Activated naive CD4-positive, alpha-beta T cell treated with anti-CD3 and anti-CD28 coated beads, Interleukin-2, amount 10 ng/mL, durations not matched to agents 7 days and 5 days (primary cell): ENCODE measurements at regions not wholly inside any gene's neighbourhood (a gene's known extent, or its start where the extent isn't known, plus 50 kb on each side); places are given as distances from the start of the nearest gene placed in this dataset.
"Not testable (repeated sequence)": the region's sequence is repeated elsewhere in the genome, so short reads cannot be mapped to it uniquely, and the experiment has no call there.

ENCODE experiments used
- CTCF ChIA-PET: fragments of 350-600 bp; sonication (Branson Sonifier 250); formaldehyde crosslinking; loops from one replicate; lab custom pipeline; 2021; ENCODE audit warnings: antibody characterized with exemption; lab: Charles Lee
- DNase-seq: peaks from one replicate; pipeline ENCODE4 v3.0.0-alpha.2; 2020
- H3K27ac Mint-ChIP-seq: one replicate; pipeline ENCODE4 v1.8.0; 2021; ENCODE audit warnings: mild to moderate bottlenecking, moderate library complexity, mixed read lengths
- H3K27me3 Mint-ChIP-seq: one replicate; pipeline ENCODE4 v1.8.0; 2021; ENCODE audit warnings: mild to moderate bottlenecking, mixed read lengths
- H3K36me3 Mint-ChIP-seq: one replicate; pipeline ENCODE4 v1.8.0; 2021; ENCODE audit warnings: mixed read lengths
- H3K4me1 Mint-ChIP-seq: one replicate; pipeline ENCODE4 v1.8.0; 2021; ENCODE audit warnings: mixed read lengths
- H3K4me3 Mint-ChIP-seq: one replicate; pipeline ENCODE4 v1.8.0; 2021; ENCODE audit warnings: mild to moderate bottlenecking, moderate library complexity, mixed read lengths
- H3K9me3 Mint-ChIP-seq: one replicate; pipeline ENCODE4 v1.8.0; 2021; ENCODE audit warnings: mixed read lengths

GRCh38 chr3:98644168-98644567 lies 50.8 kb upstream of the CPOX start:
- Mint-ChIP-seq H3K9me3 (no peaks in the 10 kb centered on the region), H3K4me3 (no peak overlapping the region), H3K36me3 (no peaks in the 10 kb centered on the region), H3K27me3 (peaks cover 15% of the 10 kb centered on the region), H3K27ac (no peak overlapping the region), H3K4me1 (no peaks in the 10 kb centered on the region)
- DNase-seq, result no peak
- CTCF ChIA-PET, result interaction anchor here (1.1 kb wide), 1 partner anchor 41 kb away, joined by 3 read pairs; no protein-coding TSS in a partner anchor

GRCh38 chr3:98645039-98645438 lies 51.6 kb upstream of the CPOX start:
- no peak overlapping the region for H3K27ac Mint-ChIP-seq
- CTCF ChIA-PET, result no interaction called here

GRCh38 chr3:98646680-98647079 lies 53.3 kb upstream of the CPOX start:
- DNase-seq, result no peak
- Mint-ChIP-seq H3K9me3 (no peaks in the 10 kb centered on the region), H3K4me1 (peaks cover 6% of the 10 kb centered on the region), H3K27ac (no peak overlapping the region), H3K27me3 (peaks cover 9% of the 10 kb centered on the region), H3K4me3 (no peak overlapping the region), H3K36me3 (no peaks in the 10 kb centered on the region)
- CTCF ChIA-PET, result no interaction called here

More at GRCh38 chr3:98645039-98645438, 51.6 kb upstream of the CPOX start:
- no peaks in the 10 kb centered on the region for H3K36me3 Mint-ChIP-seq
- no peak overlapping the region for H3K4me3 Mint-ChIP-seq
- peaks cover 13% of the 10 kb centered on the region for H3K27me3 Mint-ChIP-seq
- no peaks in the 10 kb centered on the region for H3K9me3 Mint-ChIP-seq
- H3K4me1 Mint-ChIP-seq, result no peaks in the 10 kb centered on the region
- DNase-seq, result no peak

- Mint-ChIP-seq H3K4me1 (peaks cover 9% of the 10 kb centered on the region), H3K27me3 (peaks cover 9% of the 10 kb centered on the region), H3K4me3 (no peak overlapping the region), H3K36me3 (no peaks in the 10 kb centered on the region), H3K9me3 (no peaks in the 10 kb centered on the region), H3K27ac (no peak overlapping the region)
- no peak for DNase-seq
- CTCF ChIA-PET, result no interaction called here
These were observed 53.8 kb upstream of the CPOX start for GRCh38 chr3:98647197-98647596.

- no peaks in the 10 kb centered on the region for H3K9me3 Mint-ChIP-seq
- no peak overlapping the region for H3K27ac Mint-ChIP-seq
- H3K4me1 Mint-ChIP-seq, result peaks cover 9% of the 10 kb centered on the region
- CTCF ChIA-PET, result interaction anchor here (0.6 kb wide), 1 partner anchor 9 kb away, joined by 3 read pairs; no protein-coding TSS in a partner anchor
- H3K4me3 Mint-ChIP-seq, result no peak overlapping the region
- H3K27me3 Mint-ChIP-seq, result peaks cover 4% of the 10 kb centered on the region
- DNase-seq, result no peak
- no peaks in the 10 kb centered on the region for H3K36me3 Mint-ChIP-seq
These were observed 57.8 kb upstream of the CPOX start for GRCh38 chr3:98650971-98651779.

GRCh38 chr3:98651780-98652077 lies 58.3 kb upstream of the CPOX start:
- H3K27ac Mint-ChIP-seq, result no peak overlapping the region
- no peaks in the 10 kb centered on the region for H3K9me3 Mint-ChIP-seq
- H3K36me3 Mint-ChIP-seq, result no peaks in the 10 kb centered on the region
- H3K4me3 Mint-ChIP-seq, result no peak overlapping the region
- CTCF ChIA-PET, result no interaction called here
- H3K4me1 Mint-ChIP-seq, result peaks cover 9% of the 10 kb centered on the region
- no peak for DNase-seq
- H3K27me3 Mint-ChIP-seq, result peaks cover 4% of the 10 kb centered on the region

GRCh38 chr3:98655666-98656065 lies 62.3 kb upstream of the CPOX start:
- H3K4me1 Mint-ChIP-seq, result peaks cover 11% of the 10 kb centered on the region
- H3K27me3 Mint-ChIP-seq, result peaks cover 18% of the 10 kb centered on the region
- H3K9me3 Mint-ChIP-seq, result no peaks in the 10 kb centered on the region
- no peak overlapping the region for H3K4me3 Mint-ChIP-seq
- DNase-seq, result no peak
- no peak overlapping the region for H3K27ac Mint-ChIP-seq
- no peaks in the 10 kb centered on the region for H3K36me3 Mint-ChIP-seq
- CTCF ChIA-PET, result no interaction called here

- Mint-ChIP-seq H3K4me3 (no peak overlapping the region), H3K4me1 (peaks cover 2% of the 10 kb centered on the region), H3K36me3 (no peaks in the 10 kb centered on the region), H3K9me3 (no peaks in the 10 kb centered on the region), H3K27ac (no peak overlapping the region), H3K27me3 (peaks cover 18% of the 10 kb centered on the region)
- peak; percentile 67 for DNase-seq
- CTCF ChIA-PET, result interaction anchor here (0.7 to 2.0 kb wide), 11 partner anchors 16 to 619 kb away, joined by 3 to 19 read pairs (median 4); no protein-coding TSS in a partner anchor
These were observed 64.0 kb upstream of the CPOX start for GRCh38 chr3:98657457-98657856.

- Mint-ChIP-seq H3K4me3 (no peak overlapping the region), H3K4me1 (no peaks in the 10 kb centered on the region), H3K36me3 (no peaks in the 10 kb centered on the region), H3K27ac (no peak overlapping the region), H3K9me3 (no peaks in the 10 kb centered on the region), H3K27me3 (peaks cover 15% of the 10 kb centered on the region)
- no peak for DNase-seq
- CTCF ChIA-PET, result interaction anchor here (1.4 kb wide), 1 partner anchor 60 kb away, joined by 5 read pairs; no protein-coding TSS in a partner anchor
These were observed 69.3 kb upstream of the CPOX start for GRCh38 chr3:98662699-98663098.

- Mint-ChIP-seq H3K9me3 (no peaks in the 10 kb centered on the region), H3K27ac (no peak overlapping the region), H3K27me3 (peaks cover 4% of the 10 kb centered on the region), H3K4me1 (no peaks in the 10 kb centered on the region), H3K4me3 (no peak overlapping the region), H3K36me3 (no peaks in the 10 kb centered on the region)
- CTCF ChIA-PET, result no interaction called here
- no peak for DNase-seq
These were observed 76.6 kb upstream of the CPOX start for GRCh38 chr3:98670020-98670419.

GRCh38 chr3:98679986-98680385 lies 83.2 kb upstream of the ST3GAL6 start:
- Mint-ChIP-seq H3K4me3 (no peak overlapping the region), H3K27ac (no peak overlapping the region), H3K27me3 (no peaks in the 10 kb centered on the region), H3K4me1 (no peaks in the 10 kb centered on the region), H3K36me3 (no peaks in the 10 kb centered on the region), H3K9me3 (no peaks in the 10 kb centered on the region)
- CTCF ChIA-PET, result no interaction called here
- no peak for DNase-seq

- no peak overlapping the region for H3K4me3 Mint-ChIP-seq
- DNase-seq, result no peak
- no peaks in the 10 kb centered on the region for H3K9me3 Mint-ChIP-seq
- H3K27ac Mint-ChIP-seq, result no peak overlapping the region
- H3K27me3 Mint-ChIP-seq, result no peaks in the 10 kb centered on the region
- H3K4me1 Mint-ChIP-seq, result no peaks in the 10 kb centered on the region
- CTCF ChIA-PET, result no interaction called here
- H3K36me3 Mint-ChIP-seq, result no peaks in the 10 kb centered on the region
These were observed 82.4 kb upstream of the ST3GAL6 start for GRCh38 chr3:98680723-98681122.

GRCh38 chr3:98681486-98681885 lies 81.7 kb upstream of the ST3GAL6 start:
- Mint-ChIP-seq H3K4me3 (no peak overlapping the region), H3K27me3 (no peaks in the 10 kb centered on the region), H3K36me3 (no peaks in the 10 kb centered on the region), H3K27ac (no peak overlapping the region), H3K4me1 (no peaks in the 10 kb centered on the region), H3K9me3 (no peaks in the 10 kb centered on the region)
- CTCF ChIA-PET, result no interaction called here
- no peak for DNase-seq

GRCh38 chr3:98682391-98682790 lies 80.7 kb upstream of the ST3GAL6 start:
- H3K36me3 Mint-ChIP-seq, H3K4me1 Mint-ChIP-seq, CTCF ChIA-PET, H3K27me3 Mint-ChIP-seq, H3K27ac Mint-ChIP-seq, H3K9me3 Mint-ChIP-seq, H3K4me3 Mint-ChIP-seq, DNase-seq: not testable (repeated sequence)

- CTCF ChIA-PET, result no interaction called here
- H3K4me3 Mint-ChIP-seq, result no peak overlapping the region
- H3K4me1 Mint-ChIP-seq, result no peaks in the 10 kb centered on the region
- no peak overlapping the region for H3K27ac Mint-ChIP-seq
- H3K9me3 Mint-ChIP-seq, result no peaks in the 10 kb centered on the region
- H3K27me3 Mint-ChIP-seq, result no peaks in the 10 kb centered on the region
- H3K36me3 Mint-ChIP-seq, result no peaks in the 10 kb centered on the region
- no peak for DNase-seq
These were observed 74.8 kb upstream of the ST3GAL6 start for GRCh38 chr3:98688363-98688762.
